ENCODE measurements at regions not wholly inside any gene's neighbourhood (a gene's known extent, or its start where the extent isn't known, plus 50 kb on each side); places are given as distances from the start of the nearest gene placed in this dataset.

DNA sequence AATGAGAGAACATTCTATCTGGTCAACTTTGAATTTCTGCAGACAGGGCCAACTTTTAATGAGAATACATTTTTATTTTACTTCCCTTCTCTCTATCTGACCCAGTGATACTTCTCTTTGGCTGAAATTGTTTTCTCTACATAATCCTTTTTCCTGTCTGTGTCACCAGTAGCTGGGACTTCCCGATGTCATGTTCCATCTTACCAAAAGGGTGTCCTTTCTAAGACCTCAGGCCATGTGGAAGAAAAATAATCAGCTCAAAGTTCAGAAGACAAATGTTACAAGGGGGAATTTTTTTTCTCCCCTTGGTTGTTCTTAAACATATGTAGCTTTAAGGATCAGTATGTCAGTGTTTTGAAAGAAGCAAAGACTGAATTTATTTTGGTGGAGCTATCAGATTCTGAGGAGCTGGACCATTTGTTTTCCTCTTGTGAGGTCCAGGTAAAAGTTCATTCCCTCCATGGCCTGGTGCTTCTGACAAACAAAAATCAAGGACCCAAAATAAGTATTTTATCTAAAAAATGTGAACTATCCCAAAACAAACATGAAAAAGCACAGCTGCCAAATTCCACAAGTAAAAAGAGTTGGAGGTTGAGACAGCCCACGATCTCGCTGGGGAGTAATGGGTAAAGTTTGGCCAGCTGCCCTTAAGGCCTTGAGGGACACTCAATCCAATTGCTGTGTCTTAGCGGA is 859.4 kb upstream of the NR2F2 start (continued):
- TF ChIP-seq, protein P1, sequence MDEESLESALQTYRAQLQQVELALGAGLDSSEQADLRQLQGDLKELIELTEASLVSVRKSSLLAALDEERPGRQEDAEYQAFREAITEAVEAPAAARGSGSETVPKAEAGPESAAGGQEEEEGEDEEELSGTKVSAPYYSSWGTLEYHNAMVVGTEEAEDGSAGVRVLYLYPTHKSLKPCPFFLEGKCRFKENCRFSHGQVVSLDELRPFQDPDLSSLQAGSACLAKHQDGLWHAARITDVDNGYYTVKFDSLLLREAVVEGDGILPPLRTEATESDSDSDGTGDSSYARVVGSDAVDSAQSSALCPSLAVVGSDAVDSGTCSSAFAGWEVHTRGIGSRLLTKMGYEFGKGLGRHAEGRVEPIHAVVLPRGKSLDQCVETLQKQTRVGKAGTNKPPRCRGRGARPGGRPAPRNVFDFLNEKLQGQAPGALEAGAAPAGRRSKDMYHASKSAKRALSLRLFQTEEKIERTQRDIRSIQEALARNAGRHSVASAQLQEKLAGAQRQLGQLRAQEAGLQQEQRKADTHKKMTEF (CRISPR knock-in tag; IDR thresholded peaks at IDR 0.05), result no peak

DNA sequence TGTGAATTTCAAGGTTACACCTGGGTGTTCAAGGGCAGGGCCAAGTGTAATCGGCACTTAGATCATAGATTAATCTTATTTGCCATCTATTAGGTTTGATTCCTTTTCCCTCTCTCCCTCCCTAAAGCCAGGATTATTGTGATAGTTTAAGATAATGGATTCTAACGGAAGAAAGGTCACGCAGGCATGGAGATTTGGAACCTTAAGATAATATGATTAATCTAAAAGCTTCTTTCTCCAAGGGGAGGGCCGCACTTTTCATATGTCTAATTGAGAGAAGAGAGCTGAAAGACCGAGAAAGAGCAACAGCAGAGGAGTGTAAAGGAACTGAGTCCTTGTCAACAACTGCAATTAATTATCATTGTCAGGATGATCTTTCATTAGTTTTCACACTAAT is 858.8 kb upstream of the NR2F2 start:
- Histone ChIP-seq H4K20me1 (ENCODE audit: insufficient read depth, low read length) (no peaks in the 10 kb centered on the region), H3K27me3 (ENCODE audit: control insufficient read depth in 1 of 2, insufficient read depth in 2 of 2, low read length in 2 of 2) (no peaks in the 10 kb centered on the region), H3K36me3 (replicated peaks in 1 of 2; ENCODE audit: control insufficient read depth in 1 of 2, insufficient read depth in 2 of 2, low read length in 2 of 2) (no peaks in the 10 kb centered on the region), H3K4me1 (ENCODE audit: insufficient read depth, low read length) (no peaks in the 10 kb centered on the region), H3K27ac (ENCODE audit: extremely low read length, insufficient read depth, low read length) (no peak overlapping the region), H3K9me3 (ENCODE audit: low read length) (peaks cover 79% of the 10 kb centered on the region), H3K4me3 (replicated peaks in 1 of 3; ENCODE audit: insufficient read depth in 1 of 3, low read depth in 2 of 3, low read length in 3 of 3) (no peak overlapping the region), H3K4me2 (ENCODE audit: low read depth, low read length) (no peak overlapping the region), H3K79me2 (ENCODE audit: insufficient read depth, low read length) (no peaks in the 10 kb centered on the region), H3K9ac (ENCODE audit: insufficient read depth, low read depth, low read length) (no peak overlapping the region), H2AFZ (ENCODE audit: low read length) (no peak overlapping the region)
- DNase-seq (ENCODE audit: low spot score) (no peak), ATAC-seq (no peak), FAIRE-seq (no peak)
- BruUV-seq (replicated peaks), result no TSS peak
- POLR2A ChIA-PET, result no interaction called here
- in situ Hi-C loops (cut with HindIII; ENCODE audit: extremely low pct_ligation_motif_present, low pct_unique_long_range_greater_than_20kb) (no loop called here), intact Hi-C loops (cut with micrococcal nuclease; ENCODE audit: unreplicated experiment) (no loop called here)
- CTCF ChIA-PET (ENCODE audit: low intra/inter-chr PET ratio, low total read pairs), result no interaction called here
- 33% methylated on average over 5 of the region's 5 CpGs for WGBS (ENCODE audit: low lambda C conversion rate)
- TF ChIP-seq ATRX (CRISPR knock-in tag; IDR thresholded peaks at IDR 0.05; ENCODE audit: borderline replicate concordance) (no peak), MBD4 (IDR thresholded peaks at IDR 0.05; ENCODE audit: borderline replicate concordance, low read length) (no peak), SMARCE1 (IDR thresholded peaks at IDR 0.05; ENCODE audit: borderline replicate concordance) (no peak), SP1 (IDR thresholded peaks at IDR 0.05) (no peak), SP1 (CRISPR knock-in tag; IDR thresholded peaks at IDR 0.05) (no peak), NCOA2 (CRISPR knock-in tag; IDR thresholded peaks at IDR 0.05) (no peak), HNRNPH1 (optimal IDR thresholded peaks at IDR 0.05; ENCODE audit: low read depth, low read length) (no peak), MLLT10 (CRISPR knock-in tag; IDR thresholded peaks at IDR 0.05) (no peak), ZNF430 (CRISPR knock-in tag; IDR thresholded peaks at IDR 0.05) (no peak)
- TF ChIP-seq, protein P2, sequence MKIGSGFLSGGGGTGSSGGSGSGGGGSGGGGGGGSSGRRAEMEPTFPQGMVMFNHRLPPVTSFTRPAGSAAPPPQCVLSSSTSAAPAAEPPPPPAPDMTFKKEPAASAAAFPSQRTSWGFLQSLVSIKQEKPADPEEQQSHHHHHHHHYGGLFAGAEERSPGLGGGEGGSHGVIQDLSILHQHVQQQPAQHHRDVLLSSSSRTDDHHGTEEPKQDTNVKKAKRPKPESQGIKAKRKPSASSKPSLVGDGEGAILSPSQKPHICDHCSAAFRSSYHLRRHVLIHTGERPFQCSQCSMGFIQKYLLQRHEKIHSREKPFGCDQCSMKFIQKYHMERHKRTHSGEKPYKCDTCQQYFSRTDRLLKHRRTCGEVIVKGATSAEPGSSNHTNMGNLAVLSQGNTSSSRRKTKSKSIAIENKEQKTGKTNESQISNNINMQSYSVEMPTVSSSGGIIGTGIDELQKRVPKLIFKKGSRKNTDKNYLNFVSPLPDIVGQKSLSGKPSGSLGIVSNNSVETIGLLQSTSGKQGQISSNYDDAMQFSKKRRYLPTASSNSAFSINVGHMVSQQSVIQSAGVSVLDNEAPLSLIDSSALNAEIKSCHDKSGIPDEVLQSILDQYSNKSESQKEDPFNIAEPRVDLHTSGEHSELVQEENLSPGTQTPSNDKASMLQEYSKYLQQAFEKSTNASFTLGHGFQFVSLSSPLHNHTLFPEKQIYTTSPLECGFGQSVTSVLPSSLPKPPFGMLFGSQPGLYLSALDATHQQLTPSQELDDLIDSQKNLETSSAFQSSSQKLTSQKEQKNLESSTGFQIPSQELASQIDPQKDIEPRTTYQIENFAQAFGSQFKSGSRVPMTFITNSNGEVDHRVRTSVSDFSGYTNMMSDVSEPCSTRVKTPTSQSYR (CRISPR knock-in tag; IDR thresholded peaks at IDR 0.05; ENCODE audit: borderline replicate concordance), result no peak
- TF ChIP-seq, protein P3, sequence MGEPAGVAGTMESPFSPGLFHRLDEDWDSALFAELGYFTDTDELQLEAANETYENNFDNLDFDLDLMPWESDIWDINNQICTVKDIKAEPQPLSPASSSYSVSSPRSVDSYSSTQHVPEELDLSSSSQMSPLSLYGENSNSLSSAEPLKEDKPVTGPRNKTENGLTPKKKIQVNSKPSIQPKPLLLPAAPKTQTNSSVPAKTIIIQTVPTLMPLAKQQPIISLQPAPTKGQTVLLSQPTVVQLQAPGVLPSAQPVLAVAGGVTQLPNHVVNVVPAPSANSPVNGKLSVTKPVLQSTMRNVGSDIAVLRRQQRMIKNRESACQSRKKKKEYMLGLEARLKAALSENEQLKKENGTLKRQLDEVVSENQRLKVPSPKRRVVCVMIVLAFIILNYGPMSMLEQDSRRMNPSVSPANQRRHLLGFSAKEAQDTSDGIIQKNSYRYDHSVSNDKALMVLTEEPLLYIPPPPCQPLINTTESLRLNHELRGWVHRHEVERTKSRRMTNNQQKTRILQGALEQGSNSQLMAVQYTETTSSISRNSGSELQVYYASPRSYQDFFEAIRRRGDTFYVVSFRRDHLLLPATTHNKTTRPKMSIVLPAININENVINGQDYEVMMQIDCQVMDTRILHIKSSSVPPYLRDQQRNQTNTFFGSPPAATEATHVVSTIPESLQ (CRISPR knock-in tag; conservative IDR thresholded peaks at IDR 0.05), result no peak
- TF ChIP-seq, protein P4, sequence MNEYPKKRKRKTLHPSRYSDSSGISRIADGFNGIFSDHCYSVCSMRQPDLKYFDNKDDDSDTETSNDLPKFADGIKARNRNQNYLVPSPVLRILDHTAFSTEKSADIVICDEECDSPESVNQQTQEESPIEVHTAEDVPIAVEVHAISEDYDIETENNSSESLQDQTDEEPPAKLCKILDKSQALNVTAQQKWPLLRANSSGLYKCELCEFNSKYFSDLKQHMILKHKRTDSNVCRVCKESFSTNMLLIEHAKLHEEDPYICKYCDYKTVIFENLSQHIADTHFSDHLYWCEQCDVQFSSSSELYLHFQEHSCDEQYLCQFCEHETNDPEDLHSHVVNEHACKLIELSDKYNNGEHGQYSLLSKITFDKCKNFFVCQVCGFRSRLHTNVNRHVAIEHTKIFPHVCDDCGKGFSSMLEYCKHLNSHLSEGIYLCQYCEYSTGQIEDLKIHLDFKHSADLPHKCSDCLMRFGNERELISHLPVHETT (CRISPR knock-in tag; conservative IDR thresholded peaks at IDR 0.05), result no peak
- TF ChIP-seq, protein P5, sequence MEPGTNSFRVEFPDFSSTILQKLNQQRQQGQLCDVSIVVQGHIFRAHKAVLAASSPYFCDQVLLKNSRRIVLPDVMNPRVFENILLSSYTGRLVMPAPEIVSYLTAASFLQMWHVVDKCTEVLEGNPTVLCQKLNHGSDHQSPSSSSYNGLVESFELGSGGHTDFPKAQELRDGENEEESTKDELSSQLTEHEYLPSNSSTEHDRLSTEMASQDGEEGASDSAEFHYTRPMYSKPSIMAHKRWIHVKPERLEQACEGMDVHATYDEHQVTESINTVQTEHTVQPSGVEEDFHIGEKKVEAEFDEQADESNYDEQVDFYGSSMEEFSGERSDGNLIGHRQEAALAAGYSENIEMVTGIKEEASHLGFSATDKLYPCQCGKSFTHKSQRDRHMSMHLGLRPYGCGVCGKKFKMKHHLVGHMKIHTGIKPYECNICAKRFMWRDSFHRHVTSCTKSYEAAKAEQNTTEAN (CRISPR knock-in tag; conservative IDR thresholded peaks at IDR 0.05), result no peak
- TF ChIP-seq, protein P6, sequence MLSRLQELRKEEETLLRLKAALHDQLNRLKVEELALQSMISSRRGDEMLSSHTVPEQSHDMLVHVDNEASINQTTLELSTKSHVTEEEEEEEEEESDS (CRISPR knock-in tag; IDR thresholded peaks at IDR 0.05; ENCODE audit: borderline replicate concordance), result no peak
